ENCODE measurements at regions not wholly inside any gene's neighbourhood (a gene's known extent, or its start where the extent isn't known, plus 50 kb on each side); places are given as distances from the start of the nearest gene placed in this dataset.

DNA sequence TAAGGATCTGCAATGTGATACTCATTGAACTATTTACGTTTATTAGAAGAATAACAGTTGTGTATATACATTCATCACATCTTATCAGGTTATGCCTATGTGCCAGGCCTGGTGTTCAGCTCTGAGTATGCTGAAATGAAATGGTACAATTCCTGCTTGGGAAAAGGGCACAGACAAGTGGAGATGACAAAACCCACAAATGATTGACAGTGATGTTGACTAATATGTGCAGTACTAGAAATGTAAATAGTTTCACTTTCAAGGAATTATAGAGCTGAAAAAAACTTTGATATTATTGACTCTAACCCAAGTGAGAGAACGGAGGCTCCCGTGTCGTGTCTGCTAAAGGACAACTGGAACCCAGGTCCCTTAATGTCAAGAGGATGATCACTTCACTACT is 386.8 kb upstream of the DACH1 start:
- Histone ChIP-seq H2AFZ (ENCODE audit: insufficient read depth, low read depth, low read length, poor library complexity, severe bottlenecking) (no peak overlapping the region), H3K4me1 (ENCODE audit: control insufficient read depth in 1 of 2, insufficient read depth in 2 of 2, low read length in 2 of 2) (no peaks in the 10 kb centered on the region), H3K27me3 (ENCODE audit: control insufficient read depth in 2 of 2, insufficient read depth in 2 of 2, low read length in 2 of 2) (no peaks in the 10 kb centered on the region), H3K9ac (ENCODE audit: insufficient read depth, low read length, poor library complexity, severe bottlenecking) (no peak overlapping the region), H3K27ac (ENCODE audit: low read depth in 1 of 2, low read length in 2 of 2) (no peak overlapping the region), H4K20me1 (ENCODE audit: insufficient read depth, low read length) (no peaks in the 10 kb centered on the region), H3K4me2 (replicated peaks; ENCODE audit: extremely low read depth, low read length, poor library complexity, severe bottlenecking) (no peak overlapping the region), H3K9me3 (replicated peaks in 1 of 2; ENCODE audit: control insufficient read depth in 1 of 2, insufficient read depth in 1 of 2, low read length in 2 of 2) (no peaks in the 10 kb centered on the region), H3K4me3 (replicated peaks in 1 of 3; ENCODE audit: low read depth in 2 of 3, low read length in 3 of 3) (no peak overlapping the region), H3K79me2 (ENCODE audit: insufficient read depth, low read length) (no peaks in the 10 kb centered on the region), H3K36me3 (replicated peaks in 1 of 2; ENCODE audit: control insufficient read depth in 1 of 2, insufficient read depth in 2 of 2, low read length in 2 of 2) (no peaks in the 10 kb centered on the region)
- H3K4me3 Mint-ChIP-seq = no peak overlapping the region
- TF ChIP-seq, protein P1, sequence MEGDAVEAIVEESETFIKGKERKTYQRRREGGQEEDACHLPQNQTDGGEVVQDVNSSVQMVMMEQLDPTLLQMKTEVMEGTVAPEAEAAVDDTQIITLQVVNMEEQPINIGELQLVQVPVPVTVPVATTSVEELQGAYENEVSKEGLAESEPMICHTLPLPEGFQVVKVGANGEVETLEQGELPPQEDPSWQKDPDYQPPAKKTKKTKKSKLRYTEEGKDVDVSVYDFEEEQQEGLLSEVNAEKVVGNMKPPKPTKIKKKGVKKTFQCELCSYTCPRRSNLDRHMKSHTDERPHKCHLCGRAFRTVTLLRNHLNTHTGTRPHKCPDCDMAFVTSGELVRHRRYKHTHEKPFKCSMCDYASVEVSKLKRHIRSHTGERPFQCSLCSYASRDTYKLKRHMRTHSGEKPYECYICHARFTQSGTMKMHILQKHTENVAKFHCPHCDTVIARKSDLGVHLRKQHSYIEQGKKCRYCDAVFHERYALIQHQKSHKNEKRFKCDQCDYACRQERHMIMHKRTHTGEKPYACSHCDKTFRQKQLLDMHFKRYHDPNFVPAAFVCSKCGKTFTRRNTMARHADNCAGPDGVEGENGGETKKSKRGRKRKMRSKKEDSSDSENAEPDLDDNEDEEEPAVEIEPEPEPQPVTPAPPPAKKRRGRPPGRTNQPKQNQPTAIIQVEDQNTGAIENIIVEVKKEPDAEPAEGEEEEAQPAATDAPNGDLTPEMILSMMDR (IDR thresholded peaks at IDR 0.05) = no peak
- H3K27ac Mint-ChIP-seq = no peak overlapping the region
- DNase-seq = no peak
- H3K4me1 Mint-ChIP-seq = no peaks in the 10 kb centered on the region
- WGBS (ENCODE audit: insufficient coverage) = no CpG with 5 or more reads among the region's 4 CpGs
- intact Hi-C loops (cut with micrococcal nuclease) = no loop called here
- no peaks in the 10 kb centered on the region for H3K36me3 Mint-ChIP-seq
- peaks cover 0 to 3% (median 0%) of the 10 kb centered on the region in 7 donors for H3K9me3 Mint-ChIP-seq
- peaks cover 0 to 1% (median 0%) of the 10 kb centered on the region in 3 donors for H3K27me3 Mint-ChIP-seq (ENCODE audit: low read depth in 3 of 3)

DNA sequence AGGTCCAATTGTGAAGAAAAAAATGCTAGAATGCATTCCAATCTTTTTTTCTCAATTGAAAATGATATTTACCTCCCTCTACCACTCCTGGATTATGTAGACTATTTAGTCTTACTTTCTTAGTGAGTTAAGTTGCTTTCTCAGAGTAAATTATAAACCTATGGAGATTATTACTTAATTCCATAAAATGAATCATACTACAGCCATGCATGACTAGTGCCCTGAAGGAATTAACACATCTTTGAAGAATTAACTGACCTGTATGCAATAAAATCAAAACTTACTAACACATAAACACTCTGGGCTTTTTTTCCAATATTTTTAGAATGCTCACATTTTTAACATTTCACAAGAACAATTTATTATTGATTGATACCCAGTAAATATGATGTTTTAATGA is 379.4 kb upstream of the DACH1 start:
- TF ChIP-seq, protein P1 (IDR thresholded peaks at IDR 0.05) = no peak
- Histone ChIP-seq H3K4me3 (replicated peaks in 1 of 3; ENCODE audit: low read depth in 2 of 3, low read length in 3 of 3) (no peak overlapping the region), H3K27ac (ENCODE audit: low read depth in 1 of 2, low read length in 2 of 2) (no peak overlapping the region), H3K9me3 (replicated peaks in 1 of 2; ENCODE audit: control insufficient read depth in 1 of 2, insufficient read depth in 1 of 2, low read length in 2 of 2) (no peaks in the 10 kb centered on the region), H3K9ac (ENCODE audit: insufficient read depth, low read length, poor library complexity, severe bottlenecking) (no peak overlapping the region), H3K4me2 (replicated peaks; ENCODE audit: extremely low read depth, low read length, poor library complexity, severe bottlenecking) (no peak overlapping the region), H4K20me1 (ENCODE audit: insufficient read depth, low read length) (no peaks in the 10 kb centered on the region), H3K4me1 (ENCODE audit: control insufficient read depth in 1 of 2, insufficient read depth in 2 of 2, low read length in 2 of 2) (no peaks in the 10 kb centered on the region), H3K79me2 (ENCODE audit: insufficient read depth, low read length) (no peaks in the 10 kb centered on the region), H3K27me3 (ENCODE audit: control insufficient read depth in 2 of 2, insufficient read depth in 2 of 2, low read length in 2 of 2) (no peaks in the 10 kb centered on the region), H2AFZ (ENCODE audit: insufficient read depth, low read depth, low read length, poor library complexity, severe bottlenecking) (no peak overlapping the region), H3K36me3 (replicated peaks in 1 of 2; ENCODE audit: control insufficient read depth in 1 of 2, insufficient read depth in 2 of 2, low read length in 2 of 2) (no peaks in the 10 kb centered on the region)
- no peaks in the 10 kb centered on the region for H3K4me1 Mint-ChIP-seq
- intact Hi-C loops (cut with micrococcal nuclease) = no loop called here
- peaks cover 0 to 6% (median 1%) of the 10 kb centered on the region in 7 donors for H3K9me3 Mint-ChIP-seq
- H3K27me3 Mint-ChIP-seq (ENCODE audit: low read depth in 3 of 3) = no peaks in the 10 kb centered on the region
- H3K27ac Mint-ChIP-seq = no peak overlapping the region
- H3K4me3 Mint-ChIP-seq = no peak overlapping the region
- DNase-seq = no peak
- no peaks in the 10 kb centered on the region for H3K36me3 Mint-ChIP-seq

Data from CD14-positive monocyte (primary cell).